NCI-H2029 (cell line): ENCODE measurements at regions not wholly inside any gene's neighbourhood (a gene's known extent, or its start where the extent isn't known, plus 50 kb on each side); places are given as distances from the start of the nearest gene placed in this dataset.
"Not testable (repeated sequence)": the region's sequence is repeated elsewhere in the genome, so short reads cannot be mapped to it uniquely, and the experiment has no call there.

Experiments
- DNase-seq: peaks from one replicate; lab custom pipeline; 2025; lab: John Stamatoyannopoulos, UW

DNA sequence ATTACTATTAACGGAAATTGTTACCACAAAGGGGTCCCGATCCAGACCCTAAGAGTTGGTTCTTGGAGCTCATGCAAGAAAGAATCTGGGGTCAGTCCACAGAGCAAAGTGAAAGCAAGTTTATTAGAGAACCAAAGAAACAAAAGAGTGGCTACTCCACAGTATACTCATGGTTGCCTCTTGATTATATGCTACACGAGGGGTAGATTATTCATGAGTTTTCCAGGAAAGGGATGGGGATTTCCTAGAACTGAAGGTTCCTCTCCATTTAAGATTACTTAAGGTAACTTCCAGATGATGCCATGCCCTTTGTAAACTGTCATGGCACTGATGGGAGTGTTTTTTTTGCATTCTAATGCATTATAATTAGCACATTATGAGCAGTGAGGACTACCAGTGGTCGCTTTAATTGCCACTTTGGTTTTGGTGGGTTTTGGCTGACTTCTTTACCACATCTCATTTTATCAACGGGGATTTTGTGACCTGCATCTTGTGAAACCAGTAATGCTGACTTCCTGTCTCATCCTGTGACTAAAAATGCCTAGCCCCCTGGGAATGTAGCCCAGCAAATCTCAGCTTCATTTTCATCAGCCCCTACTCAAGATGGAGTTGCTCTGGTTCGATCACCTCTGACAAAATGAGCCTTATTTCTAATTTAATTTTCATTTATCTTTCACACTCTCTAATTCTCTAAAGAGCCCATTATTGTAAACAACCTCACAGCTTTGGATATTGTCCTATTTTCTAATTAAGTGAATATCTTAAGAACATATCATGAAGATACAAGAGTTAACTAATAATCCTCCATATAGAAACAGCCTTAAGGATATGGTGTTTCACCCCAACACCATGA lies 336.3 kb downstream of the RASEF start:
- DNase-seq = no peak

DNA sequence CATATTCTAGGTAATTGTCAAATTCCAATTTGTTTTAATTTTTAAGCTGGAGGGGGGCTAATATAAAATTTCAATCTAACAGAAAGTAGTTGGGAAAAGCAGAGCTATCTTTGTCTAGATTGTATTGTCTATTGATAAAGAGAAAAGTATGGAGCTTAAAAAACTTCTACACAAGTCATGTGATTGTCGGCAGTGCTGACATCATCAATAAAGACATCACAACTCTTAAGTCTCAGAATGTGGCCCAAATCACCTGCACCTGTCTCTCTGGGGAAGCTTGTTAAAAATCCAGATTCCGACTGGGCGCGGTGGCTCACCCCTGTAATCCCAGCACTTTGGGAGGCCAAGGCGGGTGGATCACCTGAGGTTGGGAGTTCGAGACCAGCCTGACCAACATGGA lies 333.8 kb downstream of the RASEF start:
- no peak for DNase-seq

DNA sequence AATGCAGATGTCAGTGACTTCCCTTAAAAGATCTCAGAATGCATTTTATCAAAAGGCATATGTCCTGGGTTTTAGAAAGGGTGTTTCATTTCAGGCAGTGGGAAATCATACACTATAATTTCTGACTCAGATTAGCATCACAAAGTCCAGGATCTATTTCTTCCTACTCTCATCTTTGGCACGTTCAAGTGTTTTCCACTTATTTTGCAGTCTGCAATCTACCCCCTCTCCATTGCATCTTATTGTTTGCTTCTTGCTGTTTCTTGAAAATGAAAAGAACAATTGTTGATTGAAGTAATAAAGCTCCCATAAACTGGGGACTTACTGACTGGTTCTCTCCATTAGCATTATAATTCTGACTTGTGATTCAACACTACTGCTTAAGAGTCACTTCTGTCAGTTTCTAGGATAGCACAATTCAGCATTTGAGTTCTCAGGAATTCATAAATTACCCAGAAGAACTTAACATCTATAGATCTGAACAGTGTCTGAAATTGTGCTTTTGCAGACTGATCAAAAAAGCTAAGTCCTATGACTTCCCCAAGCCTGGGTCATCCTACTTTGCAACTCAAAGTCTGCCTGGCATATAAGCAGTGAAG lies 332.9 kb downstream of the RASEF start:
- no peak for DNase-seq

DNA sequence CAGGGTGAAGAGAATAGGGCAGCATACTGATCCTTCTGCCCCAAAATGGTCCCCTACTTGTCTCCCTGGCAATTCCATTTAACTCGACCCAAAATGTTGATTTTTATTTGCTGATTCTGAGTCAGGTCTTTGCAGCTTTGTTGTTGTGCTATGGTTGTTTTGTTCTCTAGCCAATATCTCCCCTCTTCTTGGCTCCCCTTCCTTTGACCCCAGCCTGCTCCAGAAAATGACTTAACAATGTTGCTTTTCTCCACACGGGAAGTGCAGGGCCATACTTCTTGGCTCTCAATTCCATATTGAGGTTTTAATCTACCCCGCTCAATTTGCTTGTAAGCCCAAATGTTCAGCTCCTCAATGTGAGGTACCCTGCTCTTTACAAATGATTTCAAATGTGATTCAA lies 330.0 kb downstream of the RASEF start:
- no peak for DNase-seq

DNA sequence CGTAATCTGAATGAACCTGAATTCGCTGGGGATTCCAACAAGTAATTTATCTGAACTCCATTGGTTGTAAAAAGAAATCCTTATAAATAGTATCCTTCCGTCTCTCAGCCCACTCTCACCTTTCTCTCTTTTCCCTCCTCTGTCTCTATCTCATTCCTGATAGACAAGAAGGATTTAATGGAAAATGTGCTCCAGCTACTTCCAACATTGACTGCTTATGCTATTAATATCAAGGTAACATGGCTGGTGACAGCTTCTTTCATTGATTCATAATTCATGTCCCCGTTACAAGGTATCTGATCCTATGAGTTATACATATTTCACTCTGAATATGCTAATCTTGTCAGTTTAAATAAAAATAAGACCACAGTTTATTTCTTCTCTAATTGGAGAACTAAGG lies 326.8 kb downstream of the RASEF start:
- DNase-seq = no peak

DNA sequence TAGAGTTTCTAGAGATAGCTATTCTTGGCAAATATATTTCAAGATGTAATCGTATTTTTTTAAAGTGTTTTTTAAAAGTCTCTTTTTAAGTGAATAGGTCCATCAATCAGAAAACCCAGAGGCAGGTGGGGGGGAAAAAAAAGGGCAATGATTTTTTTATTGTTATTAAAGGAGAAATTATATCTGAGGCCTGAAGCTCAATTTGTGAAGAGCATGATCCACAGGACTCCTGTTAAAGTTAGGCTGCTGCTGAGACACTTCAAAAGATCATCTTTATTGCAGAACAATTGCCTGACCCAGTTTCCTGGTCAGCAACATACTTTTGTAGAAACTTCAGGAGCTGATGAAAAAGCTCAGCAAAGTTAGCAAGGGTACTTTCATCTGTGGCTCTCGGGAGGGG lies 326.2 kb downstream of the RASEF start:
- DNase-seq = no peak

DNA sequence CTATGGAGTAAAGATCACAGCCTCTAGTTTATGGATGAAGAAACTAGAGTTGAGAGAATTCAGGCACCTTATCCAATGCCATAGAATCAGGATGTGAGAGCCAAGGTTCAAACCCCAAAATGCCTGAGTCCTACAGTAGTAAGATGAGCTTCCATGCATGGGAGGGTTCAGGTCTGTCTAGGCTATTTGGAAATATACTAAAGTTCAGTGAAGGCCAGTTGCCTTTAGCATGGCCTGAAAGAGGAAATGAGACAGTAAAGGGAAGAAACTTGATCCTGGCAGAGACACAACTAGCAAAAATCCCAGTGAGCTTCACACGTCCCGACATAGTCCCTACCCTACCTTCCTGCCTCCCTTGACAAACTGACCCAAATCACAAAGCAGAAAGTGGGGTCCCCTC lies 317.0 kb downstream of the RASEF start:
- DNase-seq = no peak

DNA sequence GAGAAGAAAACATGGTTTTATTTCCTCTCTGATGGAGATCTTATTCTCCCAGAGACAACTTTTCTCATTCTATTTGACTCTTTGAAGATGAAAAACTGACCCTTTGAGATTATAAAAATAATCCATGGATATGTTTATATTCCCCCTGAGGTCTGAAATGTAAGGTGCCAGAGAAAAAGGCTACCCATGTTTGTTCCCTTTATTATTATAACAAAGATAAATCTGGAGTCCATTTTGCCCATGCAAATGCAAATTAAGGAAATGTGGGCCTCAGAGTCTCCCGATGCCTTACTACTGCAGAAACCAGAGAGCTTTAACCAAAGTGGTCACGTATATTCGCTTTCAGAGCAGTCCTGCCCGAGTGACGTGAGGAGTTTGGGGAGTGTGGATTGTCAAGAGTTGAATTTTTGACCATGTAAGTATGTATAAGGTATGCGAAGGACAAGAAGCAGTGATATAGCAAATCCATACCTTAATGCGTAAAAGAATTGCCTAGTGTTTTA lies 312.5 kb downstream of the RASEF start:
- no peak for DNase-seq

DNA sequence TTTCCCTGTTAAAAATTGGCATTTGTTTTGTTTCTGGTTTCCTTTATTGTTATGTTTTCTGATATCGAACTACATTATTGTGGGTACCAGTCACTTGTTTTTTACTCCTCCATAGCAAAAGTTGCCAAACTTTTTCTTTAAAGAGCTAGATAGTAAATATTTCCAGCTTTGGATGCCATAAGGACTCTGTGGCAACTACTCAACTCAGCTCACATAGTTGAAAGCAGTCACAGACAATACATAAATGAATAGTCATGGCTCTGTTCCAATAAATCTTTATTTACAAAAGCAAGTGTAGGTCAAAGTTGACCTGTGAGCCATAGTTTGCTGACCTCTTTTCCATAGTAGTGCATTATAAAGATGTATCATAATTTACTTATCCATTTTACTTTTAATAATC lies 305.0 kb downstream of the RASEF start:
- DNase-seq = no peak

DNA sequence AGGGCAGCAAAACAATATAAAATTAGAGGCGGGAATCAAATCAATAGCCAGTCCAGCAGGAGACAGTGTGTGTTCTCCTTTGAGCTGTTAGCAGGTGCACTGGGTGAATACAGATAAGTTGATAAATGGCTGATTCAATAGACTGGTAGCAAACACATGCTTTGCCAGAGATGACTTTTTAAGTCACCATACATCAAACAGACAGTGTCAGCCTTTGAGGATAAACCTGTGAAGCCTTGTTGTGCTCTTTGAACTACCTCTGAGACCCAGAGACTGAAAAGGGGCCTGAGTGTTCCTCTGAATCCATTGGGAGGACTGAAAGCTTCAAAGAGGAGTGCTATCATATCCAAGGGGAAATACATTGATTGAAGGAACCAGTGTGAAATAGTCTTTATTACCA lies 301.9 kb downstream of the RASEF start:
- DNase-seq = no peak

DNA sequence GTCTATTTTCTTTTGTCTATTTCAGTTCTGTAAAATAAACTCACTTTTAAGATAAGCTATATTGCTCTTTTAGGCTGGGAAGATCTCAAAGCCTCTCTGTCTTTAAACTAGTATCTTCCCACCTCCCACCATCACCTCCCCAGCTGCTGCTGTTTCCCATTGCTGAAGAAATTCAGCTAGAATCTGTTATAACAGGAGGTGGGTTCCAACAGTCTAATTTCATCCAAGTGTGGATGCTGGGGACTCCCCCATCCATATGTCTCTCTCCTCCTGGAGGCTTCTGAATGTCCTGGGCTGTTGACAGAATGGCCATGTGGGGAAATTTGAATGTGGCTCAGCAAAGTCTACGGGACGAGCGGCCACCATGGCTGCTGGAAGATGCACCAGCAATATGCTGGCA lies 301.0 kb downstream of the RASEF start:
- no peak for DNase-seq

DNA sequence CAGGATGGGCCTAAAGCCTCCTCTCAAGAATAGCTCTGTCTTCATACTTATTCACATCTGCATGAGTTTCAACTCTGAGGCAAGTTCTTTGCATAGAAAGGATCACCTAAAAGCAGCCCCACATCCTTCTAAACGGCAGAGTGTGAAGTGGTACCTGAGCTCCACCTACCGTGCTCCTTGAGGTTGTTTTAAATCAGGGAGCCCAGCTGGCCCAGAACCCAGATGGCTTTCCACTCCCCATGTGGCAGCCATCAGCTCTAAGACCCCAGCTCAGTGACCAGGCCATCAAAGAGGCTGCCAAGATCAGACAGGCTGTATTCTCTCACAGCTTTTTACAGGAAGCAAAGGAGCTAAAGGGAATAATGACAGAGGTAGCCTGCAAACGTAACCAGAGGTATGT lies 299.3 kb downstream of the RASEF start:
- DNase-seq = no peak

DNA sequence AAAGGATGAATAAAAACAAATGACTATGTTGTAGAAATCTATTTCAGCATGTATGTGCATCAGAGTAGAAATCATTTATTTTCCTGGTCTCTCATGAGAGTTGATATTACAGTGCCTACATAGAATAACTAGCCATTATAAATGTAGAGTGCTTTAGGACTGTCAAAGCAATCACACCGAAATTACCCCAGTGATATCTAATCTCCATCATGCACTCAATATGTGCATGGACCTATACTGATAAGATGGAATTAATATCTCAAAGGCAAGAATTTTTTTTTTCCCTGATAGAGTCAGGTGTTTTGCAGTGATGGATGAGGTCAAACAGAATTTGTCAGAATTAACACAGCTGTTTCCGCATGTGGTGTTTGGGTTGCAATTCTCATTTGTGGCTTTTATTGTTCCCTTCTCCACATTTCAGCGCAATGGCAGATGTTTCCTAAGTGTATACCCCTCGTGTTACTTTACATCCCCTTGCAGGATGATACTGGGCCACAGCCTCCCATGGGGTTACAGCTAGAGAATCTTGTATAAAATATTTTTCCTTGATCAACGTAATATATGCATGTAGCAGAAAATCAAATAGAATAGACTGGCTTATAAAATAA lies 298.8 kb downstream of the RASEF start:
- DNase-seq = no peak

DNA sequence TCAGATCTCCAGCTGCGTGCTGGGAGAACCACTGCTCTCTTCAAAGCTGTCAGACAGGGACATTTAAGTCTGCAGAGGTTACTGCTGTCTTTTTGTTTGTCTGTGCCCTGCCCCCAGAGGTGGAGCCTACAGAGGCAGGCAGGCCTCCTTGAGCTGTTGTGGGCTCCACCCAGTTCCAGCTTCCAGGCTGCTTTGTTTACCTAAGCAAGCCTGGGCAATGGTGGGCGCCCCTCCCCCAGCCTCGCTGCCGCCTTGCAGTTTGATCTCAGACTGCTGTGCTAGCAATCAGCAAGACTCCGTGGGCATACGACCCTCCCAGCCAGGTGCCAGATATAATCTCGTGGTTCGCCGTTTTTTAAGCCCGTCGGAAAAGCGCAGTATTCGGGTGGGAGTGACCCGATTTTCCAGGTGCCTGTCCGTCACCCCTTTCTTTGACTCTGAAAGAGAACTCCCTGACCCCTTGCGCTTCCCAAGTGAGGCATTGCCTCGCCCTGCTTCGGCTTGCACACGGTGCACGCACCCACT lies 288.2 kb downstream of the RASEF start:
- not testable (repeated sequence) for DNase-seq

DNA sequence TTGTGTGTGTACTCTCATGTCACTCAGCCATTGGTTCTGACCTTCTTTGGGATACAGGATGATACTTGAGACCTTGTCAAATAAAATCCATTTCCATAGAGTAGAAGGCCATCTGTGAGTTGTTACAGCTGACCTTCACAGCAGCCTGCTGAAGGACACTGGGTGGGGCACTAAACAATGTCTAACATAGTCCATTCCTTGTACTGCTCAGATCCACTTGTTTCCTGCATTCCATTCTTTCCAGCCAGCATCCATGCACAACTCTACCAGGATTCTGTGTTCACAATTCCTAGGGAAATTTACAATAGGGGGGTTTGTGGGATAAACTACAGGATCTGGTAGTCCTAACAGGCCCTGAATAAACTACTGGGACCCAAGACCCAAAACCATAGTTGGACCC lies 286.4 kb downstream of the RASEF start:
- no peak for DNase-seq

DNA sequence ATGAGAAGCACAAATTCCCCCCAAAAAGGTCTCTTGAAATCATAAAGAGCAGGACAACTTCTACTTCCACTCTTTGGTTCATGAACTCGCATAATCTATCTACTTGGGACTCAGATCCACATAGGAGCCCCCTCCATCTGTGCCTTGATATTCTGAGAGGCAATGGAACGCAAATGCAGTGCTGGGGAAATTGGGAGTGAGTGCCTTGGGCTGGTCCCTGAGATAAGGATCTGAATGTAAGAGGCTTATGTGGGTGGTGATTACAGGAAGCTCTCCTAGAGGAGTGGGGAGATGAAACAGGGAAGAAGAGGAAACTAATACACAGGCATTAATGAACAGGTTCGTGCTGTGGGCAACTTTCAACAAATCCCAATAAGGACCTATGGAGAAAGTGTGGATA lies 285.6 kb downstream of the RASEF start:
- no peak for DNase-seq

DNA sequence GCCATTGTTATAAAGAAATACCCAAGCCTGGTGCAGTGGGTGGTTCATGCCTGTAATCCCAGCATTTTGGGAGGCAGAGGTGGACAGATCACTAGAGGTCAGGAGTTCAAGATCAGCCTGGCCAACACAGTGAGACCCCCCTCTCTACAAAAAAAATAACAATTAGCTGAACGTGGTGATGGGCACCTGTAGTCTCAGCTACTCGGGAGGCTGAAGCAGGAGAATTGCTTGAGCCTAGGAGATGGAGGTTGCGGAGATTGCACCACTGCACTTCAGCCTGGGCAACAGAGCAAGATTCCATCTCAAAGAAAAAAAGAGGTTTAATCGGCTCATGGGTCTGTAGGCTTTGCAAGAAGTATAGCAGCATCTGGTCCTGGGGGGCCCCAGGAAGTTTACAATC lies 284.0 kb downstream of the RASEF start:
- not testable (repeated sequence) for DNase-seq

DNA sequence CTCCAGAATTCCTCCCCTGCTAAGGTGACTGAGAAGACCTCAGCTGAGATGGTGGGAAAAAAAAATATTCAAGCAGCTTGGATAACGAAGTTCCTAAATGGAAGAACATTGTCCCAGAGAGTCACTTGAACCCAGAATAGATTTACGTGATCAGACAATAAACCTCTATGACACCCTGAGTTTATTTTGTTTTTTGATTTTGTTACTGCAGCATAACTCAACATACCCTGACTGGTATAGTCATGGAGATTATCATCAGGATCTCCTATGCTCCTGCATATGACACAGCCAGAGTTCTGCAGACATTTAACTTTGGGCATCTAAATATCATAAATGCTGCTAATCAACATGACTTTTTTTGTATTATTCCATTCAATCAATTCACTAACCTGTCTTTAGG lies 282.9 kb downstream of the RASEF start:
- DNase-seq = no peak

DNA sequence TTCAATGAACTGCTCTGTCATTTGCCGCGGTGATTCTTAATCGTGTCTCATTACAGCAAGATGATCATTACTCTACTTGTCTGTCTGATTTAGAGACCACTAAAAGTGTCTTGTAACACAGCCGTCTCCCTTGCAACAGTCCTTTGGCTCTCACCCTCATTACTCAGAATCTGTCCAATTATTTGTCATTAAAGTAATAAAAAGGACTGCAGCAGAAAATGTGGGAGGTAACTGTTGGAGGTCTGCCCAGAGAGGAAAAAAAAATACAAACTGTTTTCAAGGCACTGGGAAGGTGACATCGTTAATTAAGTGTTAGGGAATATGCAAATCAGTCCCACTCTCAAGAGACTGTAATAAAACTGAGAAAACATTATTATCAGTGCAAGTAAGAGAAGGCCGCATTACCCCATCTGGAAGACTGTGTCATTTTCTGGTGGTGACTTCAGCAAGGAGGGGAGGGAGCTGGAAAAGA lies 281.0 kb downstream of the RASEF start:
- DNase-seq = no peak

DNA sequence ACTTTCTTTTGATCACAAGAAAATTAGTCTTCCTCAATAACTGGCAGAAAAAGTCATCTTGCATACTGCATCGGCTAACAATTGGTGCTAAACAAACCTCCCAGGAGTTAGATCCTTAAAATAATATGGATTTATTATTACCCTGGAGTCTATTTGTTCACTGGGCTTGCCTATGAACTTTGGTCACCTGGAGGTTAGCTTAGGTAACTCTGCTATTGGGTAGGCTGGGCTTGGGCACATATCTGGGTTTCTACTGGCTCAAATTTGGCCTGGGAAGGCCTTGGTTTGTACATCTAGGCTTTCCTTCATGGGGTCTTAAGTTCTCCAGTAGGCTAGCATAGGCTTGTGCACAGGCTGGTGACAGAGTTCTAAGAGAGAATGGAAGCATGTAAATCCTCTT lies 279.9 kb downstream of the RASEF start:
- DNase-seq = no peak

DNA sequence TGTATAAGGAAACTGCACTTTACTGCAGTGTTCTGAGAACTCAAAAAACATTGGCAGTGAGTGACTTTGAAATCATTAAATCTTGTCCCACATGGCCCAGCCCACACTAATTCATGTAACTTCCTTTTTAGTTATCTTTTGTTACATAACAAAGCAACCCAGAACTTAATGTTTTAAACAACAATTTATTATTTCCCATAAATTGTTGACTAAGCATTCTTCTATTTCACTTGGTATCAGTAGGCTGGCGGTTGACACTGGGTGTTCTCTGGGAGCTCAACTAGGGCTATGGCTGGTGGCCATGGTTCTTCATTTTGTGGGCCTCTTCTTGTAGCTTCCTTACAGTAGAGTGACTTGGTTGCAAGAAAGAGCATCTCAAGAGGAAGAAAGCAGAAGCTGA lies 278.4 kb downstream of the RASEF start:
- no peak for DNase-seq

DNA sequence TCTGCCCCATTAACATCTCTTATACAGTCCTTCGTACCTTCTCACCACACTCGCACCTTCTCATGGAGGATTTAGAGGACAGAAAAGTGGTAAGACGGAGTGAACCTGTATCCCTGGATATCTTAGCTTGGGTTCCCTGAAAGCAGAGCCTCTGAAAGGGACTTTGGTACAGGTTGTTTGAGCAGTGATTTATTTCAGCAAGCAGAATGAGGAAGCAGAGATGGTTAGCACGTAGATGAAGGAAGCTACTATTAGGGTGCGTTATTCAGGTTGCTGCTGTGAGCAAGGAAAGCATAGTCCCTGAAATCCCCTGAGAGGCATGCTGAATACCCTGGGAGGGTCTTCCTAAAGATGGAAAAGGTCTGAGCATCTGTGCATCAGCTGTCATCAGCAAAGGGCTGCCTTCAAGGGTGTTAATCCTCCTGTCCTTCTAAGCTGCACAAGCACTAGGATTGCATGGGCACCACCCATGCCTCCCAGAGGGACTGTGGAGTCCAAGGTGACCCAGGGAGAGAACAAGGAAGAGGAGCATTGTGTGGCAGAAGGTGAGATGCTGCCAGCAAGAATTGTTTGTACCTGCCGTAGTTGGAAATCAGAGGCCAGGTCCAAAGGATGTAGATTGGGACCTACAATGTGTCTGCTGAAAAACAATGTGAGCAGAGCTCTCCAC lies 273.7 kb downstream of the RASEF start:
- no peak for DNase-seq
